ENCODE measurements at regions not wholly inside any gene's neighbourhood (a gene's known extent, or its start where the extent isn't known, plus 50 kb on each side); places are given as distances from the start of the nearest gene placed in this dataset.

GRCh38 chrX:13440176-13440575, 120.3 kb upstream of the ATXN3L start:
- no peak for DNase-seq
- Histone ChIP-seq H3K9me3 (peaks cover 0 to 9% (median 3%) of the 10 kb centered on the region in 4 donors), H3K4me3 (no peak overlapping the region), H3K27me3 (no peaks in the 10 kb centered on the region), H3K27ac (no peak overlapping the region), H3K4me1 (no peaks in the 10 kb centered on the region), H3K36me3 (no peaks in the 10 kb centered on the region)
- intact Hi-C loops (cut with DNase I; ENCODE audit: low total_unique reads): no loop called here
- TF ChIP-seq CTCF (IDR thresholded peaks at IDR 0.05): no peak
- no peak for TF ChIP-seq EP300 (IDR thresholded peaks at IDR 0.05)
- no peak for TF ChIP-seq POLR2AphosphoS5 (IDR thresholded peaks at IDR 0.05)
- no peak for TF ChIP-seq POLR2A (IDR thresholded peaks at IDR 0.05)
- WGBS, 5 donors: 72 to 95% (median 76%) methylated on average over 2 of the region's 2 CpGs

GRCh38 chrX:13433298-13433605, 113.4 kb upstream of the ATXN3L start:
- no peaks in the 10 kb centered on the region for H3K4me1 ChIP-seq
- H3K27ac ChIP-seq: peak overlapping the region in 3 of 5 donors; percentile 14 to 72 (median 51)
- 35 to 78% (median 49%) methylated on average over 2 of the region's 2 CpGs for WGBS, 5 donors
- no peak for TF ChIP-seq EP300 (IDR thresholded peaks at IDR 0.05)
- no peaks in the 10 kb centered on the region for H3K27me3 ChIP-seq
- H3K4me3 ChIP-seq: no peak overlapping the region
- DNase-seq: peak in 1 of 2 donors; percentile 33
- no peaks in the 10 kb centered on the region for H3K9me3 ChIP-seq
- intact Hi-C loops (cut with DNase I; ENCODE audit: low total_unique reads): no loop called here
- H3K36me3 ChIP-seq: no peaks in the 10 kb centered on the region

GRCh38 chrX:13432414-13433297, 112.8 kb upstream of the ATXN3L start:
- no peak for TF ChIP-seq CTCF (IDR thresholded peaks at IDR 0.05)
- TF ChIP-seq POLR2A (IDR thresholded peaks at IDR 0.05): no peak
- peak; percentile 13 to 40 (median 26) for TF ChIP-seq POLR2AphosphoS5 (IDR thresholded peaks at IDR 0.05)
- TF ChIP-seq EP300 (IDR thresholded peaks at IDR 0.05): no peak
- peak overlapping the region in 4 of 5 donors; percentile 33 to 72 (median 52) for H3K27ac ChIP-seq
- DNase-seq: peak in 1 of 2 donors; percentile 84
- no peaks in the 10 kb centered on the region for H3K4me1 ChIP-seq
- WGBS, 5 donors: 58 to 70% (median 63%) methylated on average over 4 of the region's 4 CpGs
- no peaks in the 10 kb centered on the region for H3K9me3 ChIP-seq
- intact Hi-C loops (cut with DNase I; ENCODE audit: low total_unique reads): no loop called here
- H3K4me3 ChIP-seq: no peak overlapping the region
- H3K36me3 ChIP-seq: no peaks in the 10 kb centered on the region
- H3K27me3 ChIP-seq: no peaks in the 10 kb centered on the region

- H3K4me3 ChIP-seq: no peak overlapping the region
- intact Hi-C loops (cut with DNase I; ENCODE audit: low total_unique reads): no loop called here
- no peak for TF ChIP-seq POLR2AphosphoS5 (IDR thresholded peaks at IDR 0.05)
- no peak for TF ChIP-seq CTCF (IDR thresholded peaks at IDR 0.05)
- no peak for TF ChIP-seq EP300 (IDR thresholded peaks at IDR 0.05)
- TF ChIP-seq POLR2A (IDR thresholded peaks at IDR 0.05): no peak
- H3K9me3 ChIP-seq: peaks cover 0 to 6% (median under 1%) of the 10 kb centered on the region in 4 donors
- no peaks in the 10 kb centered on the region for H3K27me3 ChIP-seq
- 79 to 91% (median 87%) methylated on average over 6 of the region's 6 CpGs for WGBS, 5 donors
- no peaks in the 10 kb centered on the region for H3K4me1 ChIP-seq
- no peak overlapping the region for H3K27ac ChIP-seq
- no peak for DNase-seq
- H3K36me3 ChIP-seq: no peaks in the 10 kb centered on the region
Measured at GRCh38 chrX:13430136-13430827, 110.4 kb upstream of the ATXN3L start.

Measured in stomach (tissue), 8 donors.